MCF 10A (cell line): ENCODE measurements at regions not wholly inside any gene's neighbourhood (a gene's known extent, or its start where the extent isn't known, plus 50 kb on each side); places are given as distances from the start of the nearest gene placed in this dataset.

ENCODE experiments used
- BruUV-seq: library from RNA; stranded (reverse); fragments of 400-500 nt; replicated peaks from 2 replicates; lab custom pipeline; 2021; lab: Mats Ljungman, UMichigan
- CTCF ChIA-PET: fragments of 300-600 bp; sonication (Branson Sonifier 250); formaldehyde crosslinking; extraction: SDS; loops from one replicate; lab custom pipeline; 2021; ENCODE audit warnings: antibody characterized with exemption, inconsistent platforms; lab: Yijun Ruan, JAX
- POLR2A ChIA-PET: fragments of 300-600, 350-650 bp; sonication (Branson Sonifier 250); formaldehyde crosslinking; extraction: SDS; loops from one replicate; lab custom pipeline; 2020; ENCODE audit warnings: antibody characterized with exemption, inconsistent platforms; lab: Yijun Ruan, JAX
- DNase-seq: peaks from one replicate; pipeline ENCODE4 v3.0.0-alpha.2; 2018; ENCODE audit not compliant: unreplicated experiment
- H3K27ac Mint-ChIP-seq: one replicate; pipeline ENCODE4 v1.8.0; 2022; ENCODE audit warnings: mild to moderate bottlenecking, low read depth, mixed read lengths; ENCODE audit not compliant: unreplicated experiment
- H3K27me3 Mint-ChIP-seq: one replicate; pipeline ENCODE4 v1.8.0; 2022; ENCODE audit warnings: mixed read lengths; ENCODE audit not compliant: insufficient read depth, unreplicated experiment
- H3K36me3 Mint-ChIP-seq: one replicate; pipeline ENCODE4 v1.8.0; 2022; ENCODE audit warnings: mild to moderate bottlenecking, moderate library complexity, mixed read lengths; ENCODE audit not compliant: insufficient read depth, unreplicated experiment
- H3K4me1 Mint-ChIP-seq: one replicate; pipeline ENCODE4 v1.8.0; 2022; ENCODE audit warnings: mixed read lengths; ENCODE audit not compliant: insufficient read depth, unreplicated experiment
- H3K4me3 Mint-ChIP-seq: one replicate; pipeline ENCODE4 v1.8.0; 2022; ENCODE audit warnings: mild to moderate bottlenecking, moderate library complexity, mixed read lengths; ENCODE audit not compliant: unreplicated experiment
- H3K9me3 Mint-ChIP-seq: one replicate; pipeline ENCODE4 v1.8.0; 2022; ENCODE audit warnings: mixed read lengths; ENCODE audit not compliant: unreplicated experiment
- intact Hi-C: fragments of 100-400 bp; cut with micrococcal nuclease; formaldehyde crosslinking; loops from 2 replicates; pipeline ENCODE4 v1.14.1; 2022
- TF ChIP-seq, protein P1 (sequence below): fragments of 200-600 bp; IDR thresholded peaks from one replicate; pipeline ENCODE4 v1.8.0; 2022; ENCODE audit warnings: antibody characterized with exemption, mild to moderate bottlenecking; ENCODE audit not compliant: unreplicated experiment

DNA sequence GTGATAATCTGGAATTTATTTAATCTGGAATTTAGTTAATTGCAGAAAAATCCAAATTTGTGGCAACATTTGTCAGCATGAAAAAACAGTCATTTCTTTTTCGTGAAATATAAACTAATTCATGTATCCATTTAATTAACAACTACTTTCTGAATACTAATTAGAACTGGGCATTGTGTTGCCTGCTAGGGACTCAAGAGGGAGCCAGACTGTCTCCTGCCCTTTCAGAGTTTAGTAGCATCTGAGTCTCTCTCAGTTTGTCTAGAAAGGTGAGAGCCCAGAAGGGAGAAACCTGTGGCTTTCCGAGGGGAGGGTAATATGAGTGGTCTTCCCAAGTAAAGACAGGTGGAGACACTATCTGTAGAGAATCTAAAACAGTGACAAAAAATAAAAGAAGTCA lies 210.9 kb upstream of the HDDC2 start:
- Mint-ChIP-seq H3K4me3 (no peak overlapping the region), H3K36me3 (no peaks in the 10 kb centered on the region), H3K9me3 (no peaks in the 10 kb centered on the region), H3K27ac (no peak overlapping the region), H3K27me3 (peaks cover 87% of the 10 kb centered on the region), H3K4me1 (no peaks in the 10 kb centered on the region)
- ChIA-PET POLR2A (no interaction called here), CTCF (interaction anchor here (0.6 kb wide), 1 partner anchor 106 kb away, joined by 3 read pairs; no protein-coding TSS in a partner anchor)
- intact Hi-C loops: loop anchor here (5.0 kb wide), 1 partner anchor 240 kb away; no protein-coding TSS in a partner anchor
- BruUV-seq: no TSS peak
- DNase-seq: peak; percentile 41
- TF ChIP-seq, protein P1, sequence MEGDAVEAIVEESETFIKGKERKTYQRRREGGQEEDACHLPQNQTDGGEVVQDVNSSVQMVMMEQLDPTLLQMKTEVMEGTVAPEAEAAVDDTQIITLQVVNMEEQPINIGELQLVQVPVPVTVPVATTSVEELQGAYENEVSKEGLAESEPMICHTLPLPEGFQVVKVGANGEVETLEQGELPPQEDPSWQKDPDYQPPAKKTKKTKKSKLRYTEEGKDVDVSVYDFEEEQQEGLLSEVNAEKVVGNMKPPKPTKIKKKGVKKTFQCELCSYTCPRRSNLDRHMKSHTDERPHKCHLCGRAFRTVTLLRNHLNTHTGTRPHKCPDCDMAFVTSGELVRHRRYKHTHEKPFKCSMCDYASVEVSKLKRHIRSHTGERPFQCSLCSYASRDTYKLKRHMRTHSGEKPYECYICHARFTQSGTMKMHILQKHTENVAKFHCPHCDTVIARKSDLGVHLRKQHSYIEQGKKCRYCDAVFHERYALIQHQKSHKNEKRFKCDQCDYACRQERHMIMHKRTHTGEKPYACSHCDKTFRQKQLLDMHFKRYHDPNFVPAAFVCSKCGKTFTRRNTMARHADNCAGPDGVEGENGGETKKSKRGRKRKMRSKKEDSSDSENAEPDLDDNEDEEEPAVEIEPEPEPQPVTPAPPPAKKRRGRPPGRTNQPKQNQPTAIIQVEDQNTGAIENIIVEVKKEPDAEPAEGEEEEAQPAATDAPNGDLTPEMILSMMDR: peak; percentile 43

DNA sequence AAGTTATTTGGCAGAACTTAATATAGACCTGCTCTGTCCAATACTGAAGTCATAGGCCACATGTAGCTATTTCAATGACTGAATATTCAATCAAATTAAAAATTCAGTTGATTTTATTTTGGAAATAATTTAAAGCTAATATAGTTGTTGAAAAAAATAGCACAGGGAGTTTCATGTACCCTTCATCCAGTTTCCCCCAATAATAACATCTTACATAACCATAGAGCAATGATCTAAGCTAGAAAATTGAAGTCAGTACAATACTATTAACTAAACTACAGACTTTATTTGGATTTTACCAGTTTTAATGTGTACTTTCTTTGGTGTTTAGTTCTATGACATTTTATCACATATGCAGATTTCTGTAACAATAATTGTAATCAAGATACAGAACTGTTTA lies 212.2 kb upstream of the HDDC2 start:
- Mint-ChIP-seq H3K9me3 (no peaks in the 10 kb centered on the region), H3K4me3 (no peak overlapping the region), H3K27me3 (peaks cover 87% of the 10 kb centered on the region), H3K27ac (no peak overlapping the region), H3K4me1 (no peaks in the 10 kb centered on the region), H3K36me3 (no peaks in the 10 kb centered on the region)
- no peak for DNase-seq
- BruUV-seq: no TSS peak
- TF ChIP-seq, protein P1: no peak
- ChIA-PET CTCF (interaction anchor here (1.0 kb wide), 1 partner anchor 14 kb away, joined by 3 read pairs; no protein-coding TSS in a partner anchor), POLR2A (interaction anchor here (0.6 to 1.3 kb wide), 2 partner anchors 32 to 234 kb away, joined by 3 read pairs; no protein-coding TSS in a partner anchor)
- intact Hi-C loops: loop anchor here (5.0 kb wide), 1 partner anchor 238 kb away; no protein-coding TSS in a partner anchor

DNA sequence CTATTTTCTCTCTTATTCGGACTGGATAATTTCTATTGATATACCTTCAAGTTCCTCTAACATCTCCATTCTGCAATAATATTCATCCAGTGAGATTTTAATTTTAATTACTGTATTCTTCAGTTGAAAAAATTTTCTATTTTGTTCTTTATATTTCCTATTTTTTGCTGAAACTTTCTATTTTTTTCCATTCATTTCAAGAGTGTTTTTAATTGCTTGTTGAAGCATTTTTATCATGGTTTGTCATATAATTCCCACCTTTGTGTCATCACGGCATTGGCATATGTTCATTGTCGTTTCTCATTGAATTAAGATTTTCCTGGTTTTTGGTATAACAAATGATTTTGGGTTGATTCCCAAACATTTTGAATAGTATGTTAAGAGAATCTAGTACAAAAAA lies 214.9 kb upstream of the HDDC2 start:
- TF ChIP-seq, protein P1: no peak
- Mint-ChIP-seq H3K4me3 (no peak overlapping the region), H3K4me1 (no peaks in the 10 kb centered on the region), H3K27me3 (peaks cover 97% of the 10 kb centered on the region), H3K9me3 (no peaks in the 10 kb centered on the region), H3K36me3 (no peaks in the 10 kb centered on the region), H3K27ac (no peak overlapping the region)
- BruUV-seq: no TSS peak
- POLR2A ChIA-PET: no interaction called here
- intact Hi-C loops: no loop called here
- CTCF ChIA-PET: interaction anchor here (0.7 kb wide), 1 partner anchor 124 kb away, joined by 3 read pairs; no protein-coding TSS in a partner anchor
- no peak for DNase-seq

DNA sequence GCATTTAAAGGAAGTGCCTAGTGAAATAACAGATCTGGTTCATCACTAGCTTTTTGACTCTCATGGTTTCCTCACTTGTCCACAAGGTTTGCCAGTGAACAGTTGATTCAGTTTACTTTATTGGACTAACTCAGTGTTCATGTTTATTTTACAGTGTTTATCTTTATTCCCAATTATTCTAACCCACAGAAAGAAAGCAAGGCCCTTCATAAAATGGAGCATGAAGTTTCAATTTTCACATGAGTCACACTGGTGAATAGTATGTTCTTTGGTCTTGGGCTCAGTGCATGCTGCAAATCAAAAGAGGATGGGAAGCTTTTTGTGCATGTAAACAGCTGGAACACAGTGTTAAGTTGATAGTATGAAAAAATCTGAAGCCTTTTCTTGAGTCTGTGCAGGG lies 217.6 kb upstream of the HDDC2 start:
- Mint-ChIP-seq H3K27ac (no peak overlapping the region), H3K4me3 (no peak overlapping the region), H3K4me1 (no peaks in the 10 kb centered on the region), H3K27me3 (peaks cover 86% of the 10 kb centered on the region), H3K9me3 (no peaks in the 10 kb centered on the region), H3K36me3 (no peaks in the 10 kb centered on the region)
- BruUV-seq: no TSS peak
- POLR2A ChIA-PET: no interaction called here
- TF ChIP-seq, protein P1: no peak
- intact Hi-C loops: no loop called here
- CTCF ChIA-PET: interaction anchor here (0.6 kb wide), 1 partner anchor 1909 kb away, joined by 3 read pairs; no protein-coding TSS in a partner anchor
- DNase-seq: no peak
